ENCODE measurements at regions not wholly inside any gene's neighbourhood (a gene's known extent, or its start where the extent isn't known, plus 50 kb on each side); places are given as distances from the start of the nearest gene placed in this dataset.

DNA sequence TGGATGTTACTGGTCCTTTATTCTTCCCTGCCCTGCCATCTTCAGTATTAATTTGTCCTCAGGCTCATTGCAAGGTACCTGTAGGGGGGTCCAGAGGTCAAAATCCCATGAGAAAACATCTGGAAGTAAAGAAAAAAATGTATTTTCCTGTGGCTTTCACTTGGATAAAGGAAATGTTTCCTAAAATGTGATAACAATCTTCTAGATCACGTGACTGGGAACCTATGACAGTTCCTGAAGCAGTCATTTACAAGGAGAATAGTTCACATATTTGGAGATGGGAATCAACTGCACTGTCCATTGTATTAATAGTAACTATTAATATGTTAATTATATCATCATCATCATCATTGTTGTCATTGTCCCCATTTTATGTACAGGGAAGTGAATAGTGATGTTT, 915.1 kb upstream of the EEF2KMT start:
- Histone ChIP-seq H3K4ac (ENCODE audit: low read depth, low read length) (no peak overlapping the region), H2BK15ac (ENCODE audit: low read depth, low read length) (no peak overlapping the region), H3K18ac (ENCODE audit: low read depth, low read length) (no peak overlapping the region), H3K56ac (ENCODE audit: extremely low read depth, insufficient read depth, low read length) (no peak overlapping the region), H2AK5ac (ENCODE audit: low read depth, low read length) (no peak overlapping the region), H3K27me3 (ENCODE audit: control insufficient read depth, insufficient read depth, low read length) (no peaks in the 10 kb centered on the region), H3K23ac (ENCODE audit: low read depth, low read length) (no peak overlapping the region), H3K79me1 (ENCODE audit: low read depth in 1 of 2, low read length in 2 of 2) (no peaks in the 10 kb centered on the region), H4K20me1 (ENCODE audit: insufficient read depth, low read length) (no peaks in the 10 kb centered on the region), H2AFZ (replicated peaks; ENCODE audit: low read length, poor library complexity) (no peak overlapping the region), H4K5ac (ENCODE audit: low read depth, low read length) (no peak overlapping the region), H3K4me2 (ENCODE audit: low read depth, low read length) (no peak overlapping the region), H4K91ac (ENCODE audit: insufficient read depth, low read depth, low read length) (no peak overlapping the region), H3K4me3 (ENCODE audit: insufficient read depth, low read depth, low read length) (no peak overlapping the region), H3K14ac (replicated peaks; ENCODE audit: low read depth, low read length) (no peak overlapping the region), H2AK9ac (replicated peaks; ENCODE audit: low read depth, low read length, poor library complexity) (no peak overlapping the region), H2BK5ac (ENCODE audit: low read depth, low read length, poor library complexity, severe bottlenecking) (no peak overlapping the region), H3K27ac (ENCODE audit: insufficient read depth, low read length) (no peak overlapping the region), H3K9me3 (ENCODE audit: control insufficient read depth, insufficient read depth, low read length) (peaks cover 12% of the 10 kb centered on the region), H4K8ac (ENCODE audit: low read depth in 2 of 2, low read length in 2 of 2) (no peak overlapping the region), H3K9me1 (ENCODE audit: insufficient read depth, low read length) (no peaks in the 10 kb centered on the region), H3K9ac (ENCODE audit: low read depth, low read length) (no peak overlapping the region), H3K36me3 (ENCODE audit: control insufficient read depth, insufficient read depth, low read length) (no peaks in the 10 kb centered on the region), H2BK120ac (ENCODE audit: low read depth, low read length) (no peak overlapping the region), H2BK20ac (ENCODE audit: low read depth, low read length) (no peak overlapping the region), H3K4me1 (ENCODE audit: control insufficient read depth, insufficient read depth, low read length) (no peaks in the 10 kb centered on the region)
- no TSS peak for BruUV-seq (replicated peaks)
- CTCF ChIA-PET = interaction anchor here (0.7 kb wide), 1 partner anchor 44 kb away, joined by 7 read pairs; no protein-coding TSS in a partner anchor
- WGBS, 2 experiments (ENCODE audit: extremely low coverage in 2 of 2, insufficient read length in 1 of 2) = no CpG with 5 or more reads among the region's 1 CpG
- POLR2A ChIA-PET (ENCODE audit: unreplicated experiment) = no interaction called here
- in situ Hi-C loops (cut with MboI; ENCODE audit: low sequenced_read_pairs) (no loop called here), dilution Hi-C loops (cut with HindIII; ENCODE audit: low sequenced_read_pairs, unreplicated experiment) (no loop called here), intact Hi-C loops (cut with micrococcal nuclease) (no loop called here)
- TF ChIP-seq RFX5 (IDR thresholded peaks at IDR 0.05; ENCODE audit: low read depth, low read length) = no peak
- TF ChIP-seq CHD1 (IDR thresholded peaks at IDR 0.05; ENCODE audit: low read depth, low read length) = no peak
- TF ChIP-seq, protein P1, sequence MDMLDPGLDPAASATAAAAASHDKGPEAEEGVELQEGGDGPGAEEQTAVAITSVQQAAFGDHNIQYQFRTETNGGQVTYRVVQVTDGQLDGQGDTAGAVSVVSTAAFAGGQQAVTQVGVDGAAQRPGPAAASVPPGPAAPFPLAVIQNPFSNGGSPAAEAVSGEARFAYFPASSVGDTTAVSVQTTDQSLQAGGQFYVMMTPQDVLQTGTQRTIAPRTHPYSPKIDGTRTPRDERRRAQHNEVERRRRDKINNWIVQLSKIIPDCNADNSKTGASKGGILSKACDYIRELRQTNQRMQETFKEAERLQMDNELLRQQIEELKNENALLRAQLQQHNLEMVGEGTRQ (IDR thresholded peaks at IDR 0.05; ENCODE audit: low read depth, low read length) = no peak
- no peak for TF ChIP-seq FOS (IDR thresholded peaks at IDR 0.05; ENCODE audit: low read depth, low read length)
- TF ChIP-seq MXI1 (IDR thresholded peaks at IDR 0.05; ENCODE audit: borderline replicate concordance, low read depth, low read length) = no peak
- TF ChIP-seq, protein P2, sequence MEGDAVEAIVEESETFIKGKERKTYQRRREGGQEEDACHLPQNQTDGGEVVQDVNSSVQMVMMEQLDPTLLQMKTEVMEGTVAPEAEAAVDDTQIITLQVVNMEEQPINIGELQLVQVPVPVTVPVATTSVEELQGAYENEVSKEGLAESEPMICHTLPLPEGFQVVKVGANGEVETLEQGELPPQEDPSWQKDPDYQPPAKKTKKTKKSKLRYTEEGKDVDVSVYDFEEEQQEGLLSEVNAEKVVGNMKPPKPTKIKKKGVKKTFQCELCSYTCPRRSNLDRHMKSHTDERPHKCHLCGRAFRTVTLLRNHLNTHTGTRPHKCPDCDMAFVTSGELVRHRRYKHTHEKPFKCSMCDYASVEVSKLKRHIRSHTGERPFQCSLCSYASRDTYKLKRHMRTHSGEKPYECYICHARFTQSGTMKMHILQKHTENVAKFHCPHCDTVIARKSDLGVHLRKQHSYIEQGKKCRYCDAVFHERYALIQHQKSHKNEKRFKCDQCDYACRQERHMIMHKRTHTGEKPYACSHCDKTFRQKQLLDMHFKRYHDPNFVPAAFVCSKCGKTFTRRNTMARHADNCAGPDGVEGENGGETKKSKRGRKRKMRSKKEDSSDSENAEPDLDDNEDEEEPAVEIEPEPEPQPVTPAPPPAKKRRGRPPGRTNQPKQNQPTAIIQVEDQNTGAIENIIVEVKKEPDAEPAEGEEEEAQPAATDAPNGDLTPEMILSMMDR (conservative IDR thresholded peaks at IDR 0.05; ENCODE audit: low read depth, low read length) = no peak
- TF ChIP-seq CEBPB (IDR thresholded peaks at IDR 0.05; ENCODE audit: low read depth, low read length) = no peak
- TF ChIP-seq POLR2A (IDR thresholded peaks at IDR 0.05; ENCODE audit: low read depth, low read length) = no peak
- TF ChIP-seq, protein P3, sequence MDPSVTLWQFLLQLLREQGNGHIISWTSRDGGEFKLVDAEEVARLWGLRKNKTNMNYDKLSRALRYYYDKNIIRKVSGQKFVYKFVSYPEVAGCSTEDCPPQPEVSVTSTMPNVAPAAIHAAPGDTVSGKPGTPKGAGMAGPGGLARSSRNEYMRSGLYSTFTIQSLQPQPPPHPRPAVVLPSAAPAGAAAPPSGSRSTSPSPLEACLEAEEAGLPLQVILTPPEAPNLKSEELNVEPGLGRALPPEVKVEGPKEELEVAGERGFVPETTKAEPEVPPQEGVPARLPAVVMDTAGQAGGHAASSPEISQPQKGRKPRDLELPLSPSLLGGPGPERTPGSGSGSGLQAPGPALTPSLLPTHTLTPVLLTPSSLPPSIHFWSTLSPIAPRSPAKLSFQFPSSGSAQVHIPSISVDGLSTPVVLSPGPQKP (IDR thresholded peaks at IDR 0.05; ENCODE audit: borderline replicate concordance, low read depth, low read length) = no peak
- no peak for TF ChIP-seq NFE2L2 (IDR thresholded peaks at IDR 0.05; ENCODE audit: low read depth, low read length)
- TF ChIP-seq BHLHE40 (IDR thresholded peaks at IDR 0.05; ENCODE audit: low read depth, low read length) = no peak
- no peak for TF ChIP-seq MAFK (IDR thresholded peaks at IDR 0.05; ENCODE audit: low read depth, low read length)
- TF ChIP-seq RAD21 (IDR thresholded peaks at IDR 0.05; ENCODE audit: low read length) = no peak
- TF ChIP-seq SMC3 (IDR thresholded peaks at IDR 0.05; ENCODE audit: low read depth, low read length) = no peak
- no peak for TF ChIP-seq RCOR1 (IDR thresholded peaks at IDR 0.05; ENCODE audit: insufficient replicate concordance, low read length)
- DNase-seq = no peak
- ATAC-seq (ENCODE audit: low read depth) = no peak
